Breast epithelium (tissue), 4 donors: ENCODE measurements at regions not wholly inside any gene's neighbourhood (a gene's known extent, or its start where the extent isn't known, plus 50 kb on each side); places are given as distances from the start of the nearest gene placed in this dataset.

ENCODE experiments used
- DNase-seq, 2 donors: peaks; one replicate each; pipeline ENCODE4 v3.0.0-alpha.2; 2019; ENCODE audit warnings: low spot score in 2 of 2
- H3K27ac ChIP-seq, 2 donors: fragments of 200-600 bp; sonication (generic) in 1 of 2; one replicate each; pipeline ENCODE4 v1.5.1; 2016 to 2019; ENCODE audit warnings: mild to moderate bottlenecking in 1 of 2
- H3K27me3 ChIP-seq, 2 donors: fragments of 200-600 bp; sonication (generic) in 1 of 2; one replicate each; pipeline versions ENCODE4 v1.5.1 to v1.6.0; 2017 to 2019; ENCODE audit warnings: control low read depth in 1 of 2, mild to moderate bottlenecking in 1 of 2
- H3K36me3 ChIP-seq: fragments of 200-600 bp; one replicate; pipeline ENCODE4 v1.5.1; 2019
- H3K4me1 ChIP-seq, 2 donors: fragments of 200-600 bp; sonication (generic); one replicate each; pipeline ENCODE4 v1.5.1; 2016 to 2019; ENCODE audit warnings: control low read depth in 1 of 2
- H3K4me3 ChIP-seq, 3 donors: fragments of 200-600 bp; sonication (generic); 1 replicate in 2 of 3; 2 replicates in 1 of 3; pipeline ENCODE4 v1.5.1; 2016 to 2019; ENCODE audit warnings: mild to moderate bottlenecking in 3 of 3, moderate library complexity in 2 of 3
- H3K9me3 ChIP-seq, 2 donors: fragments of 200-600 bp; sonication (generic) in 1 of 2; one replicate each; pipeline ENCODE4 v1.5.1; 2016 to 2019; ENCODE audit warnings: control low read depth in 1 of 2
- CTCF ChIP-seq, 3 donors: fragments of 450-650 bp; IDR thresholded peaks; one replicate each; pipeline ENCODE4 v1.5.1; 2016 to 2017; ENCODE audit warnings: antibody characterized with exemption in 3 of 3, mild to moderate bottlenecking in 3 of 3, moderate library complexity in 3 of 3
- POLR2A ChIP-seq: fragments of 450-650 bp; IDR thresholded peaks from one replicate; pipeline ENCODE4 v1.6.1; 2016; ENCODE audit warnings: antibody characterized with exemption, mild to moderate bottlenecking, moderate library complexity
- POLR2AphosphoS5 ChIP-seq, 3 donors: sonication (generic); formaldehyde crosslinking; IDR thresholded peaks; one replicate each; pipeline ENCODE4 v1.6.1; 2017; ENCODE audit warnings: antibody characterized with exemption in 3 of 3
- intact Hi-C: fragments of 100-400 bp; cut with DNase I; formaldehyde crosslinking; loops from one replicate; pipeline ENCODE4 v1.15.1; 2023; ENCODE audit warnings: low total_unique reads

GRCh38 chr5:173557123-173557903 is 59.1 kb downstream of the BOD1 start:
- Histone ChIP-seq H3K4me1 (no peaks in the 10 kb centered on the region), H3K9me3 (no peaks in the 10 kb centered on the region), H3K4me3 (no peak overlapping the region), H3K27me3 (no peaks in the 10 kb centered on the region), H3K36me3 (no peaks in the 10 kb centered on the region), H3K27ac (no peak overlapping the region)
- DNase-seq, result no peak
- TF ChIP-seq POLR2A (no peak), CTCF (IDR thresholded peaks at IDR 0.05) (no peak), POLR2AphosphoS5 (IDR thresholded peaks at IDR 0.05) (no peak)
- intact Hi-C loops, result no loop called here

GRCh38 chr5:173556142-173557028 is 60.1 kb downstream of the BOD1 start:
- Histone ChIP-seq H3K9me3 (no peaks in the 10 kb centered on the region), H3K27ac (peak overlapping the region; percentile 65 to 82), H3K27me3 (no peaks in the 10 kb centered on the region), H3K36me3 (no peaks in the 10 kb centered on the region), H3K4me1 (no peaks in the 10 kb centered on the region), H3K4me3 (no peak overlapping the region)
- intact Hi-C loops, result no loop called here
- DNase-seq, result no peak
- no peak for TF ChIP-seq POLR2AphosphoS5 (IDR thresholded peaks at IDR 0.05)
- no peak for TF ChIP-seq POLR2A
- no peak for TF ChIP-seq CTCF (IDR thresholded peaks at IDR 0.05)

GRCh38 chr5:173554989-173555705 is 61.3 kb downstream of the BOD1 start:
- H3K27me3 ChIP-seq, result no peaks in the 10 kb centered on the region
- TF ChIP-seq POLR2AphosphoS5 (IDR thresholded peaks at IDR 0.05), result no peak
- no peak for TF ChIP-seq CTCF (IDR thresholded peaks at IDR 0.05)
- no peak for TF ChIP-seq POLR2A
- peak in 1 of 2 donors; percentile 38 for DNase-seq
- H3K4me3 ChIP-seq, result peak overlapping the region in 2 of 3 donors; percentile 21 to 51
- H3K4me1 ChIP-seq, result no peaks in the 10 kb centered on the region
- no peaks in the 10 kb centered on the region for H3K36me3 ChIP-seq
- no peaks in the 10 kb centered on the region for H3K9me3 ChIP-seq
- intact Hi-C loops, result no loop called here
- peak overlapping the region; percentile 65 to 82 for H3K27ac ChIP-seq

GRCh38 chr5:173554038-173554955 is 62.2 kb downstream of the BOD1 start:
- Histone ChIP-seq H3K4me1 (no peaks in the 10 kb centered on the region), H3K36me3 (no peaks in the 10 kb centered on the region)
- no peak for TF ChIP-seq POLR2AphosphoS5 (IDR thresholded peaks at IDR 0.05)
- TF ChIP-seq CTCF (IDR thresholded peaks at IDR 0.05), result no peak
- no peak for TF ChIP-seq POLR2A

More at GRCh38 chr5:173554038-173554955, 62.2 kb downstream of the BOD1 start:
- peak overlapping the region; percentile 65 to 82 for H3K27ac ChIP-seq
- H3K4me3 ChIP-seq, result no peak overlapping the region
- DNase-seq, result no peak
- intact Hi-C loops, result no loop called here
- H3K27me3 ChIP-seq, result no peaks in the 10 kb centered on the region
- H3K9me3 ChIP-seq, result no peaks in the 10 kb centered on the region
